Stimulated activated effector memory CD8-positive, alpha-beta T cell treated with anti-CD3 and anti-CD28 coated beads, Interleukin-12 subunit alpha, Interleukin-12 subunit beta, amount 100 ng/mL, for 72 hours (primary cell): ENCODE measurements at regions not wholly inside any gene's neighbourhood (a gene's known extent, or its start where the extent isn't known, plus 50 kb on each side); places are given as distances from the start of the nearest gene placed in this dataset.
"Not testable (repeated sequence)": the region's sequence is repeated elsewhere in the genome, so short reads cannot be mapped to it uniquely, and the experiment has no call there.

Experiments used
- ATAC-seq: fragments of 150-1000 bp; cut with Tn5 transposase; 2 replicates; pipeline ENCODE4 v1.10.0; 2021
- DNase-seq, 2 donors: peaks; one replicate each; pipeline ENCODE4 v3.0.0; 2021 to 2022; ENCODE audit warnings: low spot score in 2 of 2
- H3K27ac Mint-ChIP-seq: one replicate; pipeline ENCODE4 v1.8.0; 2022; ENCODE audit warnings: mild to moderate bottlenecking, mixed read lengths
- H3K36me3 Mint-ChIP-seq: one replicate; pipeline ENCODE4 v1.8.0; 2022; ENCODE audit warnings: mild to moderate bottlenecking, mixed read lengths
- H3K4me1 Mint-ChIP-seq: one replicate; pipeline ENCODE4 v1.8.0; 2022; ENCODE audit warnings: mixed read lengths
- H3K4me3 Mint-ChIP-seq: one replicate; pipeline ENCODE4 v1.8.0; 2022; ENCODE audit warnings: mild to moderate bottlenecking, mixed read lengths
- H3K9me3 Mint-ChIP-seq: one replicate; pipeline ENCODE4 v1.8.0; 2022; ENCODE audit warnings: mixed read lengths

- Mint-ChIP-seq H3K27ac (no peak overlapping the region), H3K9me3 (peaks cover 16% of the 10 kb centered on the region), H3K4me1 (no peaks in the 10 kb centered on the region), H3K4me3 (no peak overlapping the region), H3K36me3 (no peaks in the 10 kb centered on the region)
- DNase-seq, result no peak
- ATAC-seq, result no peak
Observed at GRCh38 chr7:52184006-52184703, 851.3 kb upstream of the POM121L12 start.

GRCh38 chr7:52179934-52180333, 855.5 kb upstream of the POM121L12 start:
- no peak for ATAC-seq
- Mint-ChIP-seq H3K4me3 (no peak overlapping the region), H3K4me1 (no peaks in the 10 kb centered on the region), H3K36me3 (no peaks in the 10 kb centered on the region), H3K27ac (no peak overlapping the region), H3K9me3 (peaks cover 25% of the 10 kb centered on the region)
- DNase-seq, result no peak

DNA sequence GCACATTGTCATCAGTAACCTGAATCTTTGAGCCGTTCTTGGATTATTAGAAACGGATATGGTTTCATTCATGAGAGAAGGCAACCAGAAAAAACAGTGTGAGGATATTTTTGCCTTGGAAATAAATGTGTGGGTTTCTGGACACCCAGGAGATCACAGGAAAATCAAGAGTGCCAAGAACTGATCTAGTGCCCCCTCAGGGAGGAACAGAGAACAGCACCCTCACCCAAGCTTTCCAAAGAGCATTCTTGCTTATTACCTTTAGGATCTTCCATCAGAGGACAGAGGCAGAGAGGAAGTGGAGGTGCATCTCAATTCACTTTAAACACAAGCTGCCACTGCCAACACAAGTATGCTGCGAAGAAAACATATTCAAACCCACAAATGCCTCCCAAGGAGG, 851.5 kb upstream of the COBL start:
- H3K4me1 Mint-ChIP-seq, result no peaks in the 10 kb centered on the region
- ATAC-seq (no peak), DNase-seq (no peak)
- H3K36me3 Mint-ChIP-seq, result no peaks in the 10 kb centered on the region
- no peak overlapping the region for H3K4me3 Mint-ChIP-seq
- peaks cover 13% of the 10 kb centered on the region for H3K9me3 Mint-ChIP-seq
- H3K27ac Mint-ChIP-seq, result no peak overlapping the region

GRCh38 chr7:52163311-52163710, 846.7 kb upstream of the COBL start:
- ATAC-seq (no peak), DNase-seq (no peak)
- Mint-ChIP-seq H3K4me3 (no peak overlapping the region), H3K9me3 (peaks cover 10% of the 10 kb centered on the region), H3K4me1 (no peaks in the 10 kb centered on the region), H3K36me3 (no peaks in the 10 kb centered on the region), H3K27ac (no peak overlapping the region)

- no peak for ATAC-seq
- no peak overlapping the region for H3K27ac Mint-ChIP-seq
Observed at GRCh38 chr7:52161483-52161882, 844.9 kb upstream of the COBL start.

DNA sequence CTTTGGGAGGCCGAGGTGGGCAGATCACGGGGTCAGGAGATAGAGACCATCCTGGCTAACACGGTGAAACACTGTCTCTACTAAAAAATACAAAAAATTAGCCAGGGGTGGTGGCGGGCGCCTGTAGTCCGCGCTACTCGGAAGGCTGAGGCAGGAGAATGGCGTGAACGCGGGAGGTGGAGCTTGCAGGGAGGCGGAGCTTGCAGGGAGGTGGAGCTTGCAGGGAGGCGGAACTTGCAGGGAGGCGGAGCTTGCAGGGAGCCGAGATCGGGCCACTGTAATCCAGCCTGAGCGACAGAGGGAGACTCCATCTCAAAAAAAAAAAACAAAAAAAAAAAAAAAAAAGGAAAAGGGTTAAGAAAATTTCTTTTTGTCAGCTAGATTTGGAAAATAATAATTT, 842.8 kb upstream of the COBL start:
- ATAC-seq, H3K4me1 Mint-ChIP-seq, H3K4me3 Mint-ChIP-seq, DNase-seq, H3K27ac Mint-ChIP-seq, H3K36me3 Mint-ChIP-seq: not testable (repeated sequence)
- peaks cover 13% of the 10 kb centered on the region for H3K9me3 Mint-ChIP-seq

More at GRCh38 chr7:52161483-52161882, 844.9 kb upstream of the COBL start:
- no peaks in the 10 kb centered on the region for H3K36me3 Mint-ChIP-seq
- DNase-seq, result no peak
- no peak overlapping the region for H3K4me3 Mint-ChIP-seq
- no peaks in the 10 kb centered on the region for H3K4me1 Mint-ChIP-seq
- peaks cover 11% of the 10 kb centered on the region for H3K9me3 Mint-ChIP-seq

DNA sequence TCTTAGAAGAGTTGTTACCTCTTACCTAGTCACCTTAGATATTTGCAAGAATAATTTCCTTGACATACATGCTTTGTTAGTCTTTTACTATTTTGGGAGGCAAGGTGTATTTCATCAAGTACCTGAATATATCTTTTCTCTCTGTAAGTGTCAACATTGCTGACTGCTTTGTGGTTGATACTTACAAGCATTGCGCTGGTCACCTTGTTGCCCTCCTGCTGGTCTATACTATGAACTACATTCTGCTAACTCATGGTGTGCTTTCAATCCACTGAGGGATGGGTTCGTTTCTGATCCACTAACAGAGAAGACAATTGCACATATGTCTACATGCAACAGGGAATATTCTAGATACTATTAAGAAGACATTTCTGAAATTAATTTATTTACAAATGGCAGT, 837.8 kb upstream of the COBL start:
- no peak overlapping the region for H3K4me3 Mint-ChIP-seq
- no peak overlapping the region for H3K27ac Mint-ChIP-seq
- no peak for DNase-seq
- no peaks in the 10 kb centered on the region for H3K4me1 Mint-ChIP-seq
- H3K9me3 Mint-ChIP-seq, result peaks cover 12% of the 10 kb centered on the region
- H3K36me3 Mint-ChIP-seq, result no peaks in the 10 kb centered on the region
- ATAC-seq, result no peak

DNA sequence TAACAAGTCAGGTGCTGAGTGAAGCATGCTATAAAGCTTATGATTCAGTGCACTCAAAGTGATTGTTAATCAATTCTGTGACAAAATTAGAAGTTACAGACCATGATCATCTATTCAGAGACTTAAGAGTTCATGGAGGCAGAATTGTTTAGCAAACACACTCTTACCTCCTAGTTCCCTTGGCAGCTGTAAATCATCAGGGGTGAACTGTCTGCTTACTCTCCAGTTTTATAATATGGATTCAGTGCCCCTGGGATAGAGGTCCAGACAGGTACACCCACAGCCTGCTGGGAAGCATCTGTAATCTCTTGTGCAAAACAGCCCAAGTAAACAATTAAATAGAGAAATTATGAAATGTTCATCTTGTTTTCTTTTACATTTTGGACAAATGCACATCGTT, 835.0 kb upstream of the COBL start:
- no peak overlapping the region for H3K27ac Mint-ChIP-seq

GRCh38 chr7:52150952-52151351, 834.3 kb upstream of the COBL start:
- Mint-ChIP-seq H3K4me3 (no peak overlapping the region), H3K4me1 (no peaks in the 10 kb centered on the region), H3K36me3 (no peaks in the 10 kb centered on the region), H3K9me3 (peaks cover 10% of the 10 kb centered on the region), H3K27ac (no peak overlapping the region)
- no peak for DNase-seq
- no peak for ATAC-seq

More for the DNA sequence above, 835.0 kb upstream of the COBL start:
- Mint-ChIP-seq H3K36me3 (no peaks in the 10 kb centered on the region), H3K4me1 (no peaks in the 10 kb centered on the region), H3K4me3 (no peak overlapping the region), H3K9me3 (peaks cover 12% of the 10 kb centered on the region)
- ATAC-seq, result no peak
- no peak for DNase-seq

- H3K36me3 Mint-ChIP-seq, result no peaks in the 10 kb centered on the region
- ATAC-seq, result no peak
- H3K27ac Mint-ChIP-seq, result no peak overlapping the region
- H3K9me3 Mint-ChIP-seq, result peaks cover 4% of the 10 kb centered on the region
- no peak overlapping the region for H3K4me3 Mint-ChIP-seq
- H3K4me1 Mint-ChIP-seq, result no peaks in the 10 kb centered on the region
- no peak for DNase-seq
Observed at GRCh38 chr7:52146871-52147634, 830.4 kb upstream of the COBL start.

- no peak overlapping the region for H3K4me3 Mint-ChIP-seq
- no peak for ATAC-seq
- H3K36me3 Mint-ChIP-seq, result no peaks in the 10 kb centered on the region
- no peaks in the 10 kb centered on the region for H3K4me1 Mint-ChIP-seq
- peaks cover 16% of the 10 kb centered on the region for H3K9me3 Mint-ChIP-seq
- no peak overlapping the region for H3K27ac Mint-ChIP-seq
- no peak for DNase-seq
Observed at GRCh38 chr7:52143219-52143618, 826.6 kb upstream of the COBL start.

DNA sequence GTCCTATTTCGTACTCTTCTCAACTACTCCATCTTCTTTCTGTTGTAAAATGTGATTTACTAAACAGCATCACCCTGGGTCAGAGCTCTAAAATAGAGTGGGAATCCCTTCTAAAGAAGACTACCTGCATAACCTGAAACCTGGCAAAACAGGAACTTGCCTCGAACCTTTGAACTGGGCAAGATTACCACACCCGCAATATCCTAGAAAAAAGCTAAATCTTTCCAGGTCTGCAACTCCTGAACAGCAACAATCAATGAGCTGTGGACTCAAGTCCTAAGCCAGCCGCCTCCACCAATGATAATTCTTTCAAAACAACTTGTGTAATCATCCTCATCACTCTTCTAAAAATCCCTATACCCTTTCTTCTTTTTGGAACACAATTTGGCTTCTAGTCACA, 824.2 kb upstream of the COBL start:
- no peak overlapping the region for H3K27ac Mint-ChIP-seq
- no peak for ATAC-seq
- H3K4me3 Mint-ChIP-seq, result no peak overlapping the region
- no peak for DNase-seq
- H3K36me3 Mint-ChIP-seq, result no peaks in the 10 kb centered on the region
- H3K4me1 Mint-ChIP-seq, result no peaks in the 10 kb centered on the region
- H3K9me3 Mint-ChIP-seq, result peaks cover 26% of the 10 kb centered on the region

DNA sequence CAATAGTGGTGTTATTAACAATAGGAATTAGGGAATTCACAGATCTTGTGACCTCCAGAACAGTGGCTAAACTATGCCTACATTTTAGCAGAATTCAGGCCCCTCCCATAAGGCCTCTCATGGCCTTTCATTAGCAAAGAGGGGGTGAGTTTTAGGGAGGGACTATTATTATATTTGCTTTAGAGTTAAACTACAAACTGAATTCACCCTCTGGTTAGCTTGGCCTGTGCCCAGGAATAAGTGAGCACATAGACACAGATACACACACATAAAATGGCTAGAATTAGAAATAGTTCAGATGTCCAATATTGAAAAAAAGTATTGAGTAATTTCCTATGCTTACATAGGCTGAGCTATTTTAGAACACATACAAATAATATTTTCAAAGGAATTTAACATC, 818.8 kb upstream of the COBL start:
- Mint-ChIP-seq H3K27ac (no peak overlapping the region), H3K4me3 (no peak overlapping the region), H3K9me3 (peaks cover 19% of the 10 kb centered on the region), H3K4me1 (no peaks in the 10 kb centered on the region), H3K36me3 (no peaks in the 10 kb centered on the region)
- ATAC-seq (no peak), DNase-seq (no peak)

- peaks cover 17% of the 10 kb centered on the region for H3K9me3 Mint-ChIP-seq
- ATAC-seq (no peak), DNase-seq (no peak)
- no peaks in the 10 kb centered on the region for H3K36me3 Mint-ChIP-seq
- H3K4me3 Mint-ChIP-seq, result no peak overlapping the region
- no peak overlapping the region for H3K27ac Mint-ChIP-seq
- no peaks in the 10 kb centered on the region for H3K4me1 Mint-ChIP-seq
Observed at GRCh38 chr7:52129278-52129677, 812.7 kb upstream of the COBL start.

DNA sequence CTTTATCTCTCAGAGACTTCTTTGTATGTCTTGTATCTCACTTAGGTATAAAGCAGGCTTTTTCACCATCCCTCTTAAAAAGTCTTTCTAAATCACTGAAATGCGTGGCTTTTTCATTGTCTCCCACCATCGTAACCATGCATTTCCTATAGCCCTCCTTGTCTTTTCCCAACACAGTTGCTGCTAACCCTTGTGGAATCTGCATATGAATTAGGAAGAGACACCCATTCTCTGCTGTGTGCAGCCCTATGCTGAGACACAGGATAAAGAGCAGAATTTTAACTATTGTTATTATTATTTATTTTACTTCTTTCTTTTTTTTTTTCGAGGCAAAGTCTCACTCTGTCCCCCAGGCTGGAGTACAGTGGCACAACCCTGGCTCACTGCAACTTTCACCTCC, 804.3 kb upstream of the COBL start:
- DNase-seq, result no peak
- peaks cover 19% of the 10 kb centered on the region for H3K9me3 Mint-ChIP-seq

DNA sequence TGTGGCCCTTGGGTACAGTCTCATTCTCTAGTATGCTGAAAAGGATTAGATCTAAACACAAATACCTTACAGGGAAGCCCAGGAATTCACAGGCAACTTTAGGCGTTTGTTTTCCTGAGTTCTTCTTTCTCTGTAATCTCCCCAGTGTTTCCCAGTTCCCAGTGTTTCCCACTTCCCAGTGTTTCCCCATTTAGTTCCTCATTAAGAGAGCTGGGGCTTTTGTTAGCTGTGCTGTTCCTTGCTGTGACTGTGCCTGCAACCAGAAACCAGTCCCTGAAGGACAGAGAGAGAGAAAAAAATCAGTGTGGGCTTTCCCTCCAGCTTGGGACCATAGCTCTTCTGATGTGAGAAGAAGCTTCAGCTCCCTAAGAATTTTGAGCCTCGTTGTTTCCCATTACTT, 802.9 kb upstream of the COBL start:
- peaks cover 20% of the 10 kb centered on the region for H3K9me3 Mint-ChIP-seq
- no peak overlapping the region for H3K27ac Mint-ChIP-seq
- H3K4me1 Mint-ChIP-seq, result no peaks in the 10 kb centered on the region
- ATAC-seq (no peak), DNase-seq (no peak)
- no peaks in the 10 kb centered on the region for H3K36me3 Mint-ChIP-seq
- H3K4me3 Mint-ChIP-seq, result no peak overlapping the region

More for the DNA sequence above, 804.3 kb upstream of the COBL start:
- H3K4me1 Mint-ChIP-seq, result no peaks in the 10 kb centered on the region
- no peak overlapping the region for H3K27ac Mint-ChIP-seq
- ATAC-seq, result no peak
- no peaks in the 10 kb centered on the region for H3K36me3 Mint-ChIP-seq
- H3K4me3 Mint-ChIP-seq, result no peak overlapping the region
